Lower leg skin (tissue), 4 donors: ENCODE measurements at regions not wholly inside any gene's neighbourhood (a gene's known extent, or its start where the extent isn't known, plus 50 kb on each side); places are given as distances from the start of the nearest gene placed in this dataset.

ENCODE experiments used
- DNase-seq, 2 donors: peaks; one replicate each; pipeline ENCODE4 v3.0.0-alpha.2; 2019; ENCODE audit warnings: low spot score in 2 of 2
- H3K4me3 ChIP-seq: fragments of 200-600 bp; sonication (generic); 2 replicates; pipeline ENCODE4 v1.5.1; 2017; ENCODE audit warnings: mild to moderate bottlenecking, low read depth; ENCODE audit not compliant: poor library complexity, severe bottlenecking
- CTCF ChIP-seq, 3 donors: fragments of 450-650 bp; IDR thresholded peaks; one replicate each; pipeline ENCODE4 v1.5.1; 2016; ENCODE audit warnings: antibody characterized with exemption in 3 of 3, mild to moderate bottlenecking in 3 of 3, moderate library complexity in 2 of 3
- POLR2A ChIP-seq, 2 donors: fragments of 450-650 bp; IDR thresholded peaks; one replicate each; pipeline ENCODE4 v1.6.1; 2016 to 2017; ENCODE audit warnings: antibody characterized with exemption in 2 of 2, mild to moderate bottlenecking in 1 of 2, moderate library complexity in 1 of 2
- WGBS, 2 donors: methylation state at CpG; one replicate each; pipeline ENCODE4 v1.1.5; 2018; 5-methylcytosine and 5-hydroxymethylcytosine counted together
- intact Hi-C: fragments of 100-400 bp; cut with DNase I; formaldehyde crosslinking; loops from one replicate; pipeline ENCODE4 v1.15.0; 2023; ENCODE audit warnings: low total_unique reads

- no peak for DNase-seq
- WGBS, 2 donors, result 67 to 68% methylated on average over 2 of the region's 2 CpGs
- TF ChIP-seq CTCF (IDR thresholded peaks at IDR 0.05) (no peak), POLR2A (IDR thresholded peaks at IDR 0.05) (no peak)
- no peak overlapping the region for H3K4me3 ChIP-seq
- intact Hi-C loops, result no loop called here
These were observed 437.5 kb downstream of the TFEC start for GRCh38 chr7:115593111-115593510.

GRCh38 chr7:115585015-115585718, 445.4 kb downstream of the TFEC start:
- H3K4me3 ChIP-seq, result no peak overlapping the region
- intact Hi-C loops, result no loop called here
- DNase-seq, result no peak
- WGBS, 2 donors, result 71 to 84% methylated on average over 5 of the region's 5 CpGs
- TF ChIP-seq CTCF (IDR thresholded peaks at IDR 0.05) (no peak), POLR2A (IDR thresholded peaks at IDR 0.05) (no peak)

- 65 to 71% methylated on average over 1 of the region's 1 CpG for WGBS, 2 donors
- H3K4me3 ChIP-seq, result no peak overlapping the region
- no peak for TF ChIP-seq POLR2A (IDR thresholded peaks at IDR 0.05)
- TF ChIP-seq CTCF (IDR thresholded peaks at IDR 0.05), result no peak
- intact Hi-C loops, result no loop called here
- DNase-seq, result no peak
These were observed 447.6 kb downstream of the TFEC start for GRCh38 chr7:115582956-115583355.

GRCh38 chr7:115578576-115578975, 452.0 kb downstream of the TFEC start:
- WGBS, 2 donors, result 39 to 57% methylated on average over 2 of the region's 2 CpGs

GRCh38 chr7:115574681-115575291, 455.8 kb downstream of the TFEC start:
- no peak for DNase-seq
- TF ChIP-seq CTCF (IDR thresholded peaks at IDR 0.05) (no peak), POLR2A (IDR thresholded peaks at IDR 0.05) (no peak)
- intact Hi-C loops, result no loop called here
- WGBS, 2 donors, result 76 to 82% methylated on average over 6 of the region's 6 CpGs
- H3K4me3 ChIP-seq, result no peak overlapping the region

More at GRCh38 chr7:115578576-115578975, 452.0 kb downstream of the TFEC start:
- TF ChIP-seq POLR2A (IDR thresholded peaks at IDR 0.05), result no peak
- TF ChIP-seq CTCF (IDR thresholded peaks at IDR 0.05), result no peak
- DNase-seq, result no peak
- H3K4me3 ChIP-seq, result no peak overlapping the region
- intact Hi-C loops, result no loop called here
